ENCODE measurements at regions not wholly inside any gene's neighbourhood (a gene's known extent, or its start where the extent isn't known, plus 50 kb on each side); places are given as distances from the start of the nearest gene placed in this dataset.
A peak's percentile ranks its signal among the peaks of the same experiment; 100 is the strongest.

DNA sequence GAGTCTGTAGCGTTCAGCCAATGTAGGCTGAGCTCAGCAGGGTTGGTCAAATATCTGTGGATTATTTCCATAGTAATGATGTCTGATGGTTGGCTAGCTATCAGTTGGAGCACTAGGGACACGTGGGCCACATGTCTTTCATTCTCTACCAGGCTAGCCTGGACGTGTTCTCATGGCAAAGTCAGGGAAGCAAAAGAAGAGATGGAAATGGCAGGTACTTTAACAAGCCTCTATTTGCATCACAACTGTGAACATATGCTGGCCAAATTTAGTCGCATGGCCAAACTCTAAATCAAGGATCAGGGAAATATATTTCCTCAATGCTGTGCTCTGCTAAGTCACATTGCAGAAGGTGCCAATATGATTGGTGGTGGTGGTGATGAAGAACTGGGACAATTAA lies 371.6 kb upstream of the CHST9 start:
- DNase-seq (ENCODE audit: low read depth) = no peak
- TF ChIP-seq, protein P1, sequence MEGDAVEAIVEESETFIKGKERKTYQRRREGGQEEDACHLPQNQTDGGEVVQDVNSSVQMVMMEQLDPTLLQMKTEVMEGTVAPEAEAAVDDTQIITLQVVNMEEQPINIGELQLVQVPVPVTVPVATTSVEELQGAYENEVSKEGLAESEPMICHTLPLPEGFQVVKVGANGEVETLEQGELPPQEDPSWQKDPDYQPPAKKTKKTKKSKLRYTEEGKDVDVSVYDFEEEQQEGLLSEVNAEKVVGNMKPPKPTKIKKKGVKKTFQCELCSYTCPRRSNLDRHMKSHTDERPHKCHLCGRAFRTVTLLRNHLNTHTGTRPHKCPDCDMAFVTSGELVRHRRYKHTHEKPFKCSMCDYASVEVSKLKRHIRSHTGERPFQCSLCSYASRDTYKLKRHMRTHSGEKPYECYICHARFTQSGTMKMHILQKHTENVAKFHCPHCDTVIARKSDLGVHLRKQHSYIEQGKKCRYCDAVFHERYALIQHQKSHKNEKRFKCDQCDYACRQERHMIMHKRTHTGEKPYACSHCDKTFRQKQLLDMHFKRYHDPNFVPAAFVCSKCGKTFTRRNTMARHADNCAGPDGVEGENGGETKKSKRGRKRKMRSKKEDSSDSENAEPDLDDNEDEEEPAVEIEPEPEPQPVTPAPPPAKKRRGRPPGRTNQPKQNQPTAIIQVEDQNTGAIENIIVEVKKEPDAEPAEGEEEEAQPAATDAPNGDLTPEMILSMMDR (conservative IDR thresholded peaks at IDR 0.05; ENCODE audit: low read depth, low read length) = no peak
- H3K4me3 ChIP-seq (ENCODE audit: low read length) = no peak overlapping the region

DNA sequence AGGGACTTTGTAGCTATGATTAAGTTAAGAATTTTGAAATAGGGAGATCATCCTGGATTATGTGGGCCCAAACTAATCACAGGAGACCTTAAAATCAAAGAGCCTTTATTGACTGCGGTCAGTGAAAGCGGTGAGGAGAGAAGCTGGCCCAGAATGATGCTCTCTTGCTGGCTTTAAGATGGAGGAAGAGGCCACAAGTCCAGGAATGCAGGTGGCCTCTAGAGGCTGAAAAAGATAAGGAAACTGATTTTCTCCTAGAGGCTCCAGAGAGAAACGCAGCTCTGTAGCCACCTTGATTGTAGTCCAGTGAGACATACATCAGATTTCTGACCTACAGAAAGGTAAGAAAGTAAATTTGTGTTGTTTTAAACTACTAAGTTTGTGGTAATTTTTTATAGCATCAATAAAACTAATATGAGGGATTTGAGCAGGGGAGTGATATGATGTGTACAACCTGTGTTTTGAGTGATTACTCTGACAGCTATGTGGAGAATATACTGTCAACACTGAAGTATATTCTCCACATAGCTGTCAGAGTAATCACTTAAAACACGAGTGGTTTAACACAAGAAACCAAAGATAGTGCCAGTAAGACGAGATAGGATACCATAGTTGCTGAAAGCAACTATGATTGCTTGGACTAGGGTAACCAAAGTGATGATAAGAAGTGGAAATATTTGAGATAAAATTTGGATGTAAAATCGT lies 364.4 kb upstream of the CHST9 start:
- TF ChIP-seq, protein P1 (conservative IDR thresholded peaks at IDR 0.05; ENCODE audit: low read depth, low read length) = no peak
- DNase-seq (ENCODE audit: low read depth) = no peak
- no peak overlapping the region for H3K4me3 ChIP-seq (ENCODE audit: low read length)

DNA sequence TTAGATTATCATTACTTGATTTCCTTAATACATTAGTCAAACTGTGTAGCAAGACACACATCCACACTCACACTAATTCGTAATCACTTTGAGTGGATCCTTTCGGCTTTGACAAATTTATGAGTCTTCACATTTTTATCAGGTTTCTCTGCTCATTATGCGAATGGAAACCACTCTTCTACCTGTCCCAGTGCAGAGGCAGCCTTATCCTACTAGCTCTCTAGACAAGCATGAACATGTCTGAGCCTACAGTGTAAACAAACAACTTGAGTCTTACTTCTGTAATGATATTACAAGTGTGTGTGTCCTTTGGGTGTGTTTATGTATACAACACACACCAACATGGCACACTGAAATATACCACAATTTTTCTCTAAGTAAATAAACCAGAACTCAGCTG lies 361.9 kb upstream of the CHST9 start:
- H3K4me3 ChIP-seq (ENCODE audit: low read length) = no peak overlapping the region
- TF ChIP-seq, protein P1 (conservative IDR thresholded peaks at IDR 0.05; ENCODE audit: low read depth, low read length) = no peak
- DNase-seq (ENCODE audit: low read depth) = no peak

DNA sequence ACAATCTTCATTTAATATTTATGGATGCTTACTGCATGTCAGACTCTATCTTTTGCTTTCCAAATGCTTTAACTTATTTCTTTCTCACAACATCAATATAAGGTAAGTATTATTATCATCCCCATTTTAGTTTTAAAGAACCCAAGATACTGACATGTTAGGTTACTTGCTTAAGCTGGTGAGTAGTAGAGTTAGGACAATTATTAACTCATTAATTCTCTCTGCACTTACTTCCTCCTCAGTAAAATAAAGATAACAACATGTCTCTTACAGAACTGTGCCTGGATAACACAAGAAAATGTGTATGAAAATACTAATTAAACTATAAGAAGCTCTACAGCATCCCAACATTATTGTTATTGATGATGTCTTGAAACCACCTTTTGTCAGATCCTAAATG lies 359.1 kb upstream of the CHST9 start:
- TF ChIP-seq, protein P1 (conservative IDR thresholded peaks at IDR 0.05; ENCODE audit: low read depth, low read length) = no peak
- no peak overlapping the region for H3K4me3 ChIP-seq (ENCODE audit: low read length)
- no peak for DNase-seq (ENCODE audit: low read depth)

DNA sequence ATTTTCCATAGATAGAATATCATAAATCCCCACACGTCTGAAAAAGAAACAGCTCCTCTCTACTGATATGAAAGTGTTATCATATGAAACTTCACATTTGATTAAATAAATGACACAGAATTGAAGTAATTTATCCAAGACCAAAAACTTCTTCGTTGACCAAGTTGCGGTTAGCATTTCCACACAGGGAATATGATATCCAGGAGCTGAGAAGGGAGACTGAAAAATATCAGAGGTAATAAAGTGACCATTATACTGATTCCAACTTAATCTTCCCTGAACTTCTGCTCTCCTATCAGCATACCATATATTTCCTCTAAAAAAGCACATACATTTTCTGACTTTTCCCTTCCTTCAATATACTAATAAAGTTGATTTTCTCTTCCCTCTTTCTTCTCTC lies 356.2 kb upstream of the CHST9 start:
- DNase-seq (ENCODE audit: low read depth) = no peak
- H3K4me3 ChIP-seq (ENCODE audit: low read length) = no peak overlapping the region
- TF ChIP-seq, protein P1 (conservative IDR thresholded peaks at IDR 0.05; ENCODE audit: low read depth, low read length) = no peak

DNA sequence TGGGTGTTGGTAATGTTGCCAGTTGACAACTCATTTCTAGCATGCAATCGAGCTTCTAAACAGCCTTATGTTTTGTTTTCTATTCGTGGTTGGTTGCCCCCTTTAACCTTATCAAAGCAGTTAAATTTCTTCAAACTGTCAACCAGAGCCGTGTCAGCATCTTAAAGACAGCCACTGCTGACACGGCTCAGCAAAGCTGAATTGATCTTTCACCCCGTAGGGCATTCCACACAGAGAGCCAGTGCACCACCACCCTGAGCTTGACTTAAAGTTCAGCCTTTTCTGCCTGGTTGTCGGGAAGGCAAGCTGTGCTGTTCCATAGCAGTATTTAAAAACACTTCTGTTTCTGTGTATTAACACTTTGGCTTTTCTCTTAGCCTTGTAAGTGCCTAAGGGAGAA lies 355.0 kb upstream of the CHST9 start:
- H3K4me3 ChIP-seq (ENCODE audit: low read length) = no peak overlapping the region
- DNase-seq (ENCODE audit: low read depth) = peak; percentile 1
- TF ChIP-seq, protein P1 (conservative IDR thresholded peaks at IDR 0.05; ENCODE audit: low read depth, low read length) = no peak

DNA sequence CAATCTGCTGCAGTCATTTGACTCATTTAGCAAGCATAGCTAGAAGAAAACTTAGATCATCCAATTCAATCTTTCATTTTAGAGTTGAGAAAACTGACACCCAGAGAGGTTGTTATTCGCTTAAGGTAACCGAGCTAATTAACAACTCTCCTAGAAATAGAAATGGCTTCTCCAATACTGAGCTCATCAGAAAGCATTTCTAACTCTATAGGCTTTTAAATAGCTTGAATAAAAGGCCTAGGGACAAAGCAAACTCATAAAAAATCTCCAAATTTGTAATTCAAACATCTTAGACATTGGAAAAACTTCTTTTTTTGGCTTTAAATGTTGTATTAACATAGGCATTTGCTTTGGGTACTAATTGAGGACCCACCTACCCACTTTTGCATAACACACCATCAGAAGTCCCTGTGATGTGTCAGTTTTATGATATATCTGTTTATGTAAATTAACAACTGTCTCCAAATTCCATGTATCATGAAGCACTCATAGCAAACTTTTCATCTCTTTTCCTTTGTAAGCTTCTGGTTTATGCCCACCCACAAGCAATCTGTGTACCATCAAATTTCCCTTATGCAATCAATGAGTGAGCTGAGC lies 343.9 kb upstream of the CHST9 start:
- H3K4me3 ChIP-seq (ENCODE audit: low read length) = no peak overlapping the region
- TF ChIP-seq, protein P1 (conservative IDR thresholded peaks at IDR 0.05; ENCODE audit: low read depth, low read length) = no peak
- DNase-seq (ENCODE audit: low read depth) = no peak

Measured in retinal pigment epithelial cell (primary cell).